ENCODE measurements at regions not wholly inside any gene's neighbourhood (a gene's known extent, or its start where the extent isn't known, plus 50 kb on each side); places are given as distances from the start of the nearest gene placed in this dataset.

DNA sequence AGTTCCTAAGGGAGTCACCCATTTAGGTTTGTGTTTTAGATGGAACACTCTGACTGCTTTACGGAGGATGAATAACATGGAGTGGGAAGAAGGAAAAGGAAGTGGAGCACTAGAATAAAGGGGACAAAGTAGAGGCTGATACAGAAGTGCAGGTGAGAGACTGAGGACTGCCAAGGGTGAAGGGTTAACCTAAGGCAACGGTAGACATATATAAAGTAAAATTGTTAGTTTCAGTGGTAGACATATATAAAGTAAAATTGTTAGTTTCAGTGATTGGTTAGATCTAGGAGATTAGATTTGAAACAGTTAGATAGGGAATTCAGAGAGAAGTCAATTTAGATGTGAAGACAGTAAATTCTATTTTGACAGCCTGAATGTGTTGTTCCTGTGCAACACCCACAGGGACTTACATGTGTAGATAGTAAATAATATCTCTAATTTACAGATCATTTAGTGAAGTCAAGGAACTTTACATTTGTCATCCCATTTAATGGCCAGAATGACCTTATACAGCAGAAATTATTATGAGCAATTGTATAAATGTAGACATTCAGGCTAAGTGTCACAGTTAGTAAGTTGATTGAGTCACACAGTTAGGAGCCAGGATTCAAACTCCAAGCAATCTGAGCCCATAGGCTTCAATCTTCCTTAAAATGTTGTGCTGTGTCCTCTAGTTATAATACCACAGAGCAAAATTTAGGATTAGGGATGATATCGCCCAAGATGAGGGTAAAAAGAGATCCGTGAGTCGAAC, 270.8 kb upstream of the UBE2E3 start:
- peaks cover 2% of the 10 kb centered on the region for H3K36me3 Mint-ChIP-seq (ENCODE audit: low read depth)
- H3K27ac Mint-ChIP-seq (ENCODE audit: unreplicated experiment), result no peak overlapping the region
- peaks cover 3% of the 10 kb centered on the region for H3K4me1 Mint-ChIP-seq (ENCODE audit: low read depth)
- H3K9me3 Mint-ChIP-seq (ENCODE audit: low read depth), result peaks cover 12% of the 10 kb centered on the region
- no peak overlapping the region for H3K4me3 Mint-ChIP-seq (ENCODE audit: unreplicated experiment)
- no peak for TF ChIP-seq CTCF (IDR thresholded peaks at IDR 0.05)
- DNase-seq (ENCODE audit: low spot score), result no peak
- H3K27me3 Mint-ChIP-seq (ENCODE audit: low read depth), result no peaks in the 10 kb centered on the region

DNA sequence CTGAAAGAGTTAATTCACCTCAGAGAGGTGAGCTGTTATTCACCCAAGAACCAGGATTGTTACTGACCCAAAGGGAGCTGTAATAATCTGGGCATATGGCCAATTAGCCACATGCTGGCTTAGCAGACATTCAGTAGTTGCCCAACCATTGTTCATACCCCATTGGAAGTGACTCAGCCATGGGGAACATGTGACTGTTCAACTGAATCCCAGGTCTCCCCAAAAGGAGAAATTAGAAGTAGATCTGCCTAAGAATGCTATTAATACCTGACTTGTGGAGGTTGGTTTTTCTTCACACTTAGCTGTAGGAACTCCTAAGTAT, 272.6 kb upstream of the UBE2E3 start:
- Mint-ChIP-seq H3K36me3 (ENCODE audit: low read depth) (peaks cover 2% of the 10 kb centered on the region), H3K27me3 (ENCODE audit: low read depth) (no peaks in the 10 kb centered on the region), H3K27ac (ENCODE audit: unreplicated experiment) (no peak overlapping the region), H3K4me3 (ENCODE audit: unreplicated experiment) (no peak overlapping the region), H3K4me1 (ENCODE audit: low read depth) (peaks cover 3% of the 10 kb centered on the region), H3K9me3 (ENCODE audit: low read depth) (peaks cover 9% of the 10 kb centered on the region)
- DNase-seq (ENCODE audit: low spot score), result no peak
- TF ChIP-seq CTCF (IDR thresholded peaks at IDR 0.05), result no peak

- peaks cover 7% of the 10 kb centered on the region for H3K9me3 Mint-ChIP-seq (ENCODE audit: low read depth)
- H3K36me3 Mint-ChIP-seq (ENCODE audit: low read depth), result no peaks in the 10 kb centered on the region
- H3K4me1 Mint-ChIP-seq (ENCODE audit: low read depth), result peaks cover 3% of the 10 kb centered on the region
- no peak for DNase-seq (ENCODE audit: low spot score)
- no peak for TF ChIP-seq CTCF (IDR thresholded peaks at IDR 0.05)
- no peak overlapping the region for H3K27ac Mint-ChIP-seq (ENCODE audit: unreplicated experiment)
- no peak overlapping the region for H3K4me3 Mint-ChIP-seq (ENCODE audit: unreplicated experiment)
- H3K27me3 Mint-ChIP-seq (ENCODE audit: low read depth), result no peaks in the 10 kb centered on the region
These were observed 273.1 kb upstream of the UBE2E3 start for GRCh38 chr2:180707175-180707883.

GRCh38 chr2:180706694-180707093, 273.7 kb upstream of the UBE2E3 start:
- Mint-ChIP-seq H3K4me3 (ENCODE audit: unreplicated experiment) (no peak overlapping the region), H3K27me3 (ENCODE audit: low read depth) (no peaks in the 10 kb centered on the region), H3K9me3 (ENCODE audit: low read depth) (peaks cover 4% of the 10 kb centered on the region), H3K4me1 (ENCODE audit: low read depth) (peaks cover 3% of the 10 kb centered on the region), H3K36me3 (ENCODE audit: low read depth) (no peaks in the 10 kb centered on the region), H3K27ac (ENCODE audit: unreplicated experiment) (no peak overlapping the region)
- DNase-seq (ENCODE audit: low spot score), result no peak
- TF ChIP-seq CTCF (IDR thresholded peaks at IDR 0.05), result no peak

DNA sequence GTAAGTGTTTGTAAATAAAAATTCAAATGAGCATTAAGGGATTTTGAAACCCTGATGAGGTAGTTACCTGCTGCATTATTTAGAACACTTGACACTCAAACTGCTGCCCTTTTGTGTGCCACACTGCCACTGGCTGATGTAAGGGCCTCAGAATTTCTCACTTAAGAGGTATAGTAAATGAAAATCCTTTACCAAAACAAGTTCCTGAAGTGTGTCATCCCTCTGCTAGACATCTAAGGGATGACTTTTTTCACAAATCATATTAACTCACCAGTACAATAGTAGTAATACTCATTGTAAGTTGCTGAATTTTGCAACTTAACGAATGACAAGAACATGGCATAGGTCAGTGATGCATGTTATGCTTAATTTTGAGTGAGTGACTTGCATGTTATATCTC, 274.9 kb upstream of the UBE2E3 start:
- H3K4me1 Mint-ChIP-seq (ENCODE audit: low read depth), result peaks cover 3% of the 10 kb centered on the region
- H3K36me3 Mint-ChIP-seq (ENCODE audit: low read depth), result no peaks in the 10 kb centered on the region
- no peak for TF ChIP-seq CTCF (IDR thresholded peaks at IDR 0.05)
- H3K9me3 Mint-ChIP-seq (ENCODE audit: low read depth), result peaks cover 4% of the 10 kb centered on the region
- no peak for DNase-seq (ENCODE audit: low spot score)
- no peak overlapping the region for H3K4me3 Mint-ChIP-seq (ENCODE audit: unreplicated experiment)
- no peaks in the 10 kb centered on the region for H3K27me3 Mint-ChIP-seq (ENCODE audit: low read depth)
- no peak overlapping the region for H3K27ac Mint-ChIP-seq (ENCODE audit: unreplicated experiment)
